ENCODE measurements at regions not wholly inside any gene's neighbourhood (a gene's known extent, or its start where the extent isn't known, plus 50 kb on each side); places are given as distances from the start of the nearest gene placed in this dataset.

DNA sequence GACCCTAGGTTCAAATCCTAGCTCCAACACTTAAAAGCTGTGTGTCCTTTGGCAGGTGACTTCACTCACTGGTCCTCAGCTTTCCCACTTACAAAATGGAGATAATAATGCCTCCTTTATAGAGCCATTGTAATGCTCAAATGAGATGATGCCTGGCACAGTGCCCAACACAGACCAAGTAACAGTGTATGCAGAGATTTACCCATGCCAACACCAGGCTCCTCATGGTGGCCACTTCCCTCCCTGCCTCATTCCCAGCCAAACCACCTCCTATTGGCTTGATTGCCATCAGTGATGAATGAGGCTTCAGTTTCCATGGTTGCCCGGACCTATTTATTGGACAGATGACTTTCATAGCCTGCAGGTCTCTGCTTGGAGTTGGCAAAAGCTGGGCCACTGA is 469.4 kb downstream of the CDK5RAP2 start:
- DNase-seq, result no peak

DNA sequence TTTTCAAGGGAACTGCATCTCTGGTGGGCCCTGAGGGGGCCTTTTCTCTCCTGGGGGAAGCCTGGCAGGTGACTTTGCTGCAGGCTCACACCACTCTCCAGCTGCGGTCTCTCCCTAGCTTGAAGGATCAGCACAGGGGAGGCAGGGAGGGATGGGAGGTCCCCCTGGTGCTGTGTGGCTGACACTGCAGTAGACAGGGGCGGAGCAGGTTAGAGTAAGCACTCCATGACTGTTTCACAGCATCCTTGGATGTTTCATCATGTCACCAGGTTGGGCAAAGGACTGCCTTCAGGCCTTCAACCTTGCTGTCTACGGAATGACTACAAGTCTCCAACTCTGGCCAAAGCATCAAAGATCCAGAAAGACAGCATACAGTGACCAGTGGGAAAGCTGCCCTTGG is 470.7 kb downstream of the CDK5RAP2 start:
- no peak for DNase-seq

DNA sequence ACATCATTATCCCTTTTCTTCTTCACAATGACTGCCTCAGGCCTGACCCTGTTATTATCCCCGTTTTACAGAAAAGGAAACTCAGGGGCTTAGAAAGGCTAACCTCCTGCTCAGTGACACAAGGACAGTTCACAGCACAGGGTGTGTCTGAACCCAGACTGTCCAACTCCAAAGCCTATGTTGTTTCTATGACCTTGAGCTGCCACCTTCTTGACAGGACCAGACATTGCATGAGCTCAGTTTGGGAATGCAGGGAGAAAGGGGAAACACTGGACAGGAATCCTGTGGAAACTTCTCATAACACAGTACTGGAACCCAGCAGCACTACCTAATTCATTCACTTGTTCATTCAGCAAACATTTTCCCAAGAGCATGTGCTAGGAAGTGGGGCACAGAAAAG is 472.8 kb downstream of the CDK5RAP2 start:
- no peak for DNase-seq

DNA sequence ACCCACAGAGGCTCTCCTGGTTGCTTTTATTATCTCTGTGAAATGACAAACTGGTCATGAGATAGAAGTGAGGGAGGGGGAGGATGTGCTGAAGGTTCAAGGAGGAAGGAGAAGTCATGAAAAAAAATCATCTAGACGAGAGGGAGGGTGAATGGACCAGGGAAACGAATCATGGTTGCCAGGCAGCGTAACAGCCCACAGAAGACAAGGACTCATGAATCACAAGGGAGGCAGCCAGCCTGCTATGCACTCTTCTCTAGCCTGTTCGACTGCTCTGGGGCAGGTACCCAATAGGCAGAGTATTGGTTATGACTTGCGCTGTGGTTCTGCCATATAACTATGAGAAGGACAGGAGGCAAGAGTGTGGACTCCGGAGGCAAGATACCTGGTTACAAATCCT is 475.2 kb downstream of the CDK5RAP2 start:
- no peak for DNase-seq

DNA sequence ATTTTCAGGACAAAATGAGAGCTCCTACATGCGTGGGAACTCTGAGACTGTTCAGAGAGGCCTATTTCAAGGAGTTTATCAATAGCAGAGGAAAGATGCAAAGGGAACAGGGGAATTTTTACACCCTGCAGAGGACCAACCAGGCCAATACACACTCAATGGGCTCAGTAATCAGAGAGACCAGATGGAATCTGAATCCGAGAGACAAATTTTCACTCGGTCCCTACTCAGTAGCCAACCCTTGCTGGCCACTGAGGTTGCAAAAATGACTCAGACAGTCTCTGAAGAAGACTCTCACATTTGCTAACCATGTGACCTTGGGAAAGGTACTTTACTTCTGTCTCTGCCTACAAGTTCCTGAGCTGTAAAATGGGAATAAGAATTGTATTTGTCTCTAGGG is 479.4 kb downstream of the CDK5RAP2 start:
- DNase-seq, result no peak

DNA sequence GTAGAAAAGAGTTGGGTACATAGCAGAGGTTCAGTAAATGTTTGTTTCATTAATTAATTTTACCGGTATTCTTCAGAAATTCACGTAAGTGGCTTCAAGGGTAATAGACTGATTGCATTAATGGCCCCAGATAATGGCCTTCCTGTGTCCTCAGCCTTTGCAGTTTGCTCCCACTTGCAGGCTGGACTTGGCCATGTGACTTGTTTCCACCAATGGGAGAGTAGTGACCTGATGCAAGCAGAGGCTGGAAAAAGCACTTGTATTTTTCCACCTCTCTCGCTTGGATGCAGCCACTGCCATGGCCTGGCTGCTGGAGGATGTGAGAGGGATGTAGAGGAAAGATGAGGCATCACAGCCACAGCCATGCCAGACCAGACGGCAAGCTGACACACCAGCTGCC is 480.9 kb downstream of the CDK5RAP2 start:
- no peak for DNase-seq

DNA sequence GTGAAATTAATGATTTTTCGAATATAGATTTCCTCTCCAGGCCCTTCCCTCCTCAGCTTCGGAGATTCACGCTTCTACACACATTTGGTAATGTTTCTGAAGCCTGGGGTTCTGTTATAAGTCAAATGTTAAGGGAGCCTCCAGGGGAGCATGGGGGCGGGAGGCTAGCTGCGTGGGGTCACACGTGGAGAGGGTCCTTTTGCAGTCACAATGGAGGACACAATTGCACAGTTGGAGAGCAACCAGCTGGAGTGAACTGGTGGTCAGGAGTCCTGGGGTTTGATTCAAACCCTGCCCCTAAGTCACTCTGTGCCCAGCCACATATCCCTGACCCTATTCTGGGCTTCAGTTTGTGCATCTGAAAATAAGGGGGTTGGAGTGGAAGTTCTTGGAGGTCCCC is 481.4 kb downstream of the CDK5RAP2 start:
- DNase-seq, result no peak

DNA sequence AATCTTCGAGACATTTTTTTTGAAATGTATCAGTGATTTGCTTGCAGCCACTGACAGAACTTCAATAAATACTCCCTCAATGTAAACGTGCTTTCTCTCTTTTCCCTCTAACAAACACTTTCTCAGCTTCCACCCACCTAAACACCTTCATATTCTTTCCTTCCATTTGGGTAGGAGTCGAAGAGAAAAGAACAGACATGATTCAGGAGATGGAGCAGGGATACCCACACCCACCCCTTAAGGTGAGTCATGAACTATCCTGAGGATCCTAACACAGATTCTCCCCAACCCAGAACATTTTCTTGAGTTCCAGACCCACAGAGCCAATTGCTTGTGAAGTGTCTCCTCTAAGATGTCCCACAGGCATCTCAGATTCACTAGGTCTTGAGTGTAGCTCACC is 488.8 kb downstream of the CDK5RAP2 start:
- no peak for DNase-seq

DNA sequence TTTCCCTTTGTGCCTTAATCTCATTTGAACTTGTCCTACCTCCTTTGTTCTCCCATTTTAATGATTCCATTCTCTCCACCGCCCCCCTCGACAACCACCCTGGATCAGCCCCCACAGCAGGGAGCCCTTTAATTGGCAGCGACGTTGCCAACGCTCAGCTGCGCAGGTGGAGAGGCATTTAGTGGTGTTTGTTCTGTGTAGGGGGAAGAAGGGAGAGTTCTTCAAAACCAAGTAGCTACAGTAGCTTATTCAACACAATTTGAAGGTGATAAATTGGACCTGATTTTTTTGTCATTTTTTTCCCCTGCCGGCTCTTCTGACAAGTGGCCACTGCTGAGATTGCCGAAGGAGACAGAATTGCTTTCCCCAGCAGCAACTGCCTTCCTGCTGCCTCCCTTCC is 499.1 kb downstream of the CDK5RAP2 start:
- DNase-seq, result no peak

DNA sequence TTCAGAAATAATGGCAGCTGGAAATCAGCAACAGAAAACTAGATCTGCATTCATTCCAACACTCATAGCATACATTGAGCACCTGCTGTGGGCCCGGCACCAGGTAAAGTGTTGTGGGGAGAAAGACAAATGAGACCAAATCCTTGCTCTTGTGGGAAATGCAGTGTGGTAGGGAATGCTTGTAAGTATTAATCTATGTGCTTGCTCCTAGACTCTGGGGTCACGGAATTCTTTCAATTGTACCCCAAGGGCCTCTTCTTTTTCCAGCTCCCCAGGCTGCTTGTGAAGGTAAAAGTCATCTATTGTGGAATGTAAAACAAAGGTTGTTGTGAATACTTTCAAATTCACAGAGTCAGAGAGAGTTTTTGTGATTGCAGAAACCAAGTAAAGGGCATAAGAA is 501.9 kb downstream of the CDK5RAP2 start:
- no peak for DNase-seq

DNA sequence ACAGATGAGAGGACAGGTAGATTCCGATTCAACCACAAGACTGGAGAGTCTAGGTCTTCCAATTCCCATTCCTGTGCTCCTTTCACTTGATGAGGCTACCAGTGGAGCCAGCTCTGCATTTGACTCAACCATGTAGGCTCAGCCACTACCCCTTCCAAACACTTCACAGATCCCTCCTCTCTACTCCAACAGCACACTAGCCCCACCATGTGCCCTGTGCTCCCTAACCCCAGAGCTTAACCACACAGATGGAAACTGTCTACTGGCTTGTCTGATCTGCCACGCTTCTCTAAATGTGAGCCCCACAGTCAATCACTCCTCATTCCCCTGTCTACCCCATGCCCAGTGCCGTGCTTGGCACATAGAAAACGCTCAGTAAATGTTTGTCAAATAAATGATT is 508.2 kb downstream of the CDK5RAP2 start:
- no peak for DNase-seq

DNA sequence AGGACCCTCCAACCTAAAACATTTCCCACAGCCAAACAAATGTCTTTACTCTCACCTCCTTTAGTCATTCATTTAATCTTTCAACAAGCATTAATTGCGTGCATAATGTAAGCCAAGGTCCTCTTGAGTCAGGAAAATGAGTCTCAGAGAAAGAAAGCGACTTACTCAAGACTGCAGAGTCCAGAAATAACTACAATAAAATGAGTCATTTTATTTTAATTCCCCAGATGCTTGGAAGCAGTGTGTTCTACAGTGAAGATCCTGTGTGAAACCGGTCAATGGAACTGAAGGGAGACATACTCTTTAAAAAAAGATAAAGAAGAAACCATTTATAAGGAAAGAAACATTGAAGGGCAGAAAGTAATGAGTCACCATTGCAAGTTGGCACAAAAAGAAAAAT is 513.7 kb downstream of the CDK5RAP2 start:
- DNase-seq, result no peak

DNA sequence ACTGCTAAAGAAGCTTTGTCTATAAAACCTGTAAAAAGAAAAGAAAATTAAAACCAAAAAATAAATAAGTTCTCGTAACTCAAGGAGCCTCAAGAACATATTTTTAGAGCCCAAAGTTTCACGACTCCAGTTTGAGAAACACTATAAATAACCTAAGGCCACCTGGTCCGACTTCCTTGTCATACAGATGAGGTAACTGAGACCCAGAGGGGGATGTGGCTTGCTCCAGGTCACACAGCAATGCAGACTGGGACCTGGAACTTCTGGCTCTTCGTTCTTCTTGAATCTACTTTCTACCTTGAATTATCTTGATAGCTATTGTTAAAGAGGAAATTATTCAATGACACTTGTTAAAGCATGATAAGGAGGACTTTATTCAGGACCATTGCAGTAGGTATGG is 514.8 kb downstream of the CDK5RAP2 start:
- no peak for DNase-seq

DNA sequence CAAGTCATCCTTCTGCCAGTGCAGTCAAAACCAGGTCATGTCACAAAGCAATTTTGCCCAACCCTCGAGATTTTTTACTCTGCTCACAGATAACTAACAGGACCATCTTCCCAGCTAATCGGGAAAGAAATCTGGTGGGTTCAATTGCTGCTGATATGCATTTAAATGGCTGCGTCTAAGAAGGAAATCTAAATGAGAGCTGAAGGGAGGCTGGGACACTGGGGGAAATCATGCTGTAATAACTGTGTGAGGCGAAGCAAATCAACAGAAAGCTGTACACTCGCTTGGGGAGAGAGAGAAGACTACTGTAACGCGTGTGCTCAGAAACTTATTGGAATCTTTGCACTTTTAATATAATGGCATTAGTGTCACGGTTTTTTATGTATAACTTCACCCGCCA is 535.0 kb downstream of the CDK5RAP2 start:
- no peak for DNase-seq

DNA sequence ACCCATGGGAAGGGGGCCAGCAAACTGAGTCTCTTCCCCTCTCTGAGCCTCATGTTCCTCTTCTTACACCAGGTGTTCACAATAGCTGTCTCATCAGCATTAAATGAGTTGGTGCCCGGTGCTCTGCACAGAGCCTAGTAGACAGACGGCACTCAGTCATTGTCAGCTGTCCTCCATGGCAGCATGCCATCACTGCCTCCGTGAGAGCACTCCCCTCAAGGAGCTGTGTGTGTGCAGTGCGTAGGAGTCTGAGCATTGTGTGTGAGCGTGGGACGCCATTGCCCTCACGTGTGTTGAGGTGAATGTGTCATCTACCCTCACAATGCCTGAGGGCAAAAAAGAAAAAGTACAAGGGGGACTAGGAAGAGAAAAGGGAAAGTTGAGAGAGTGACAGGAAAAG is 536.5 kb downstream of the CDK5RAP2 start:
- DNase-seq, result no peak

DNA sequence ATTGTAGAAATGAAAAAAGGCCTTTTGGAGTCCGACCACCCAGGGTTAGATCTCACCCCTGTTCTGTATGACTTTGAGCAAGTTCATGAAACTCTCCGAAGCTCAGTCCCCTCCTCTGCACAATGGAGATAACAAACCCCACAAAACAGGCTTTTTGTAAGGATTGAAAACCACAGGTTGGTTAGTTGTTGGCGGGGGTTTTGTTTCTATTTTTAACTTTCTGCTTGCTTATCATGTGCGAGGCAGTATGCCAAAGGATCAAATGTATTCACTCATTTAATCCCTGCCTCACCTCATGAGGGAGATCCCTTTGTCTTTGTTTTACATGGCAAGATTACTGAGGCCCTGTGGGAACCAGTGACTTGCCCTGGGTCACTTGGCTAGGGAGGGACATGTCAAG is 539.1 kb downstream of the CDK5RAP2 start:
- no peak for DNase-seq

DNA sequence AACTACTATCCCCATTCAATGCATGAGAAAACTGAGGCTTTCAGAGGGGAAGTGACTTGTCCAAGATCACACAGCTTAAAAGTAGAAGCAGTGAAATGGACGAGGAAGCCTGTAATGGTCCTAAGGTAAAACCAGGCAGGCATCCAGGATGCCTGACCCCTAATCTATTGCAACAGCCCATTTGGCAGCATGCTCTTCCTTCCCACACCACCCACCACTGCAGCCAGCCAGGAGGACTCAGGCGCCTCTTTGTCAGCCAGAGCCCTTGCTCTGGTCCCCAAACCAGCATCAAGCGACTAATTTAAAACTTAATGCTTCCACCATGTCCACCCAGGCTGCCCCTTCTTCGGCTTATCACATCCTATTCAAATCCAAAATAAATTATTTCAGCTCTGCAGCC is 541.6 kb downstream of the CDK5RAP2 start:
- DNase-seq, result no peak

DNA sequence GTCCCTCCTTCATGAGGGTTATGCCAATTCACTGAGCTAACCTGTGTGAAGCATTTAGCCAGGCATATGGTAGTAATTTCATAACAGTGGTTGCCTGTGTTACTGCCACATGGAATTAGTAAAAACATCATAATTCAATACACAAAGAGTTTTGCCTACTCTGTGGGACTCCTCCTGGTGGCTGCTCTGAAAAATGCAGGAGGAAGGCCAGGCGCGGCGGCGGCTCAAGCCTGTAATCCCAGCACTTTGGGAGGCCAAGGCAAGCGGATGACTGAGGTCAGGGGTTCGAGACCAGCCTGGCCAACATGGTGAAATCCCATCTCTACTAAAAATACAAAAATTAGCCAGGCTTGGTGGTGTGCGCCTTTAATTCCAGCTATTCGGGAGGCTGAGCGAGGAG is 547.3 kb downstream of the CDK5RAP2 start:
- no peak for DNase-seq

DNA sequence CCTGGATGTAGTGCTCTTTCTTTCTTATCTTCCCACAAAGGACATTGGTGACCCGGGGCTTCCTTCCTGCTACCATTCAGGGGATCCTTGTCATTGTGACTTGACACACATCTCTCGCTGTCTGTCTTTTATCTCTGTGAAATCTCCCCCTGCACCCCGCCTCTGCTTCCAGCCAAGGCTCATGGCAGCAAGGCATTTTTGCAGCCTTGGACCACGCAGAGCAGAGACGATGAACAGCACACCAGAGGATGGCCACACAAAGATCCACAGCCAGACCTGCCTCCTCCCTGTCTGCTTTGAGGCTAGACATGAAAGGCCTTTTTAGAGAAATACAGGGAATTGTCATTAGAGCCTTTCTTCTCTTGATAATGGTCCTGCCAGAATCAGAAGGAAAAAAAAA is 549.1 kb downstream of the CDK5RAP2 start:
- DNase-seq, result no peak

DNA sequence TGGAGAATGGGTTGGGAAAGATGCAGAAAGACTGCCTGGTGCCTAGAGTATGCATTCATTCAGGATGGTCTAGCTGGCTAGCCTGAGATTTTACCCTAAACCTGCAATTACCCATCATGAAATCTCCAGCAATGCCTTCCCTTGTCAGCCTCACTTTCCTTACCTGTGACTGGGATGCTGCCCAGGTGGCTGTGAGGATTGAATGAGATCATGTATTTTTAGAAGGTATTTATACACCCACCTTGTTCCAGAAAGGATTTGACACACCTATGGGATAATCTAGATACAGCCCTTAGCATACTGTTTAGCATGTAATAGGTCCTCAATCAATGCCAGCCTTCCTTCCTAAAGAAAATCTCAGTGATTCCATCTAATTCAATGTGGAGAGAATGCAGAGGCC is 561.4 kb downstream of the CDK5RAP2 start:
- DNase-seq, result no peak

DNA sequence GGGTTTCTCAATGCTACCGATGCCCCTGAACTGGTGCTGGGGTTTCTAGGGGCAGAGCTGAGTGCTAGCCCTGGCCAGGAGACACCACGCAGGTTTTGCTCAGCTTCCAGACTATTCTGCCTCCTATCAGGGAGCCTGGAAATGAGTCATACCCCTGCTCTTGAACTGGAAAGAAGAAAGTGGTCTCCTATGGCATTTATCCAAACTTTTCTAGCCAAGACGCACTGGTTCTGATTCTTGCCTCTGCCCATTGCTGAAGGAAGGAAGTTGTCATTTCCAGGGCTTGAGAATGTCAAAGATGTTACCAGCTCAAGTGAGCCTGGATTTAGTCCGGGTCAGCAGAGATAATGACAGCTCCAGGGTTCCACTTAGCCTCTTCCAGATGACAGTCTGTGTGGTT is 561.9 kb downstream of the CDK5RAP2 start:
- DNase-seq, result no peak

DNA sequence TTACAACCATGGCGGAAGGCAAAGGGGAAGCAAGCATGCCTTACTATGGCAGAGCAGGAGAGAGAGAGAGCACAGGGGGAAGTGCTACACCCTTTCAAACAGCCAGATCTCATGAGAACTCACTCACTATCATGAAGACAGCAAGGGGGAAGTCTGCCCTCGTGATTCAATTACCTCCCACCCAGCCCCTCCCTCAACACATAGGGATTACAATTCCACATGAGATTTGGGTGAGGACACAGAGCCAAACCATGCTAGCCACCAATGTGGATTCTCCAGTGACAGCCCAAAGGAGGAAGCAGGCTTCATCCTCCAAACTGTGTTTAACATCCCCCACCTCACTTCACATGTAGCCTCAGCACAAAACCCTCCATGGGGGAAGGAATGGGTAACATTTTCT is 563.7 kb downstream of the CDK5RAP2 start:
- no peak for DNase-seq

DNA sequence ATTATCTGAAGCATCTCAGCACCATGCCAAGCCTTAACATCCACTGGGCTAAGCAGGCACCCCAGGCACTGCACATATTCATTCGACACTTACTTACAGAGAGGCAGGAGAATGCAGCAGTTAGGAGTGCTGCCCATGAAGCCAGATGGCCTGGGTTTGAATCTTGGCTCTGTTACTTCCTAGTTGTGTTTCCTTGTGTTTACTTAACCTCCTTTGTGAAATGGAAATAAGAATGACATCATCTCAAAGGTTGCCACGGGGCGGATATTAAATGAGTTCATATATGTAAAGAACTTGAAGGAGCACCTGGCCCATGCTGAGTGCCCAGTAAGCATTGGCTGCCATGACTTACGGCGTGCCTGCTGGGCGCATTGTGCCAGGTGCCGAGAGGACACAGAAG is 565.2 kb downstream of the CDK5RAP2 start:
- no peak for DNase-seq

DNA sequence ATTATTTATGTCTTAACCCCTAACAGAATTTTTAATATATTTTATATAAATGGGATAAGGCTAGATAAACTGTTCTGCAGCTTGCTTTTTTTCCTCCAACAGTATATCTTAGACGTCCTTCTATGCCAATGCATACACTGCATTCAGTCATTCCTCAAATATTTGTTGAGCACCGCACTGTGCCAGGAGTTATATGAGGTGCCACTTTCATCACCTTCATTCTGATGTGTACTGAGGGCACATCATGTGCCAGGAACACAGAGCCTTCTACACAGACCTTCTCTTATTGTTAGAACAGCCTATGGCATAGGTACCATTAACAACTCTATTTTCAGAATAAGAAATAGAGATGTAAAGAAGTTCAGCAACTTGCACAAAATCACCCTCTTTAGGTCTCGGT is 570.1 kb downstream of the CDK5RAP2 start:
- no peak for DNase-seq

DNA sequence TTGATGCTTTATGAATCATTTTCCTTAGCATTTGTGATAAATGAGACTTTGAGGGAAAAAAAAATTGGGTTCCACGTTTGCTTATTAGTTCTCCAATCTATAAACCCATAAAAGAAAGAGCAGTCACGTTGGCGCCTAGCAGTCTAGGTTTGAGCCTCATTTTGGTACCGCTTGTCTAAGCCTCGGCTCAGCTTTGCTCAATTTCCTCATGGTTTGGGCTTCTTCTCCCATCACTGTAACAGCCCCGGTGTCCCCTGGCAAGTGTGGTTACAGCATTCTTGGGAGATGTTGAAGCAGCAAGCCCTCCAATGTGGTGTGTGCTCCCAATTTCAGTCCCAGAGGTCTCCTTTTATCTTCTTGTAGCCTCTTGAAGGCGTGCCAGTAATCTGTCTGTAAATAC is 578.4 kb downstream of the CDK5RAP2 start:
- DNase-seq, result no peak

DNA sequence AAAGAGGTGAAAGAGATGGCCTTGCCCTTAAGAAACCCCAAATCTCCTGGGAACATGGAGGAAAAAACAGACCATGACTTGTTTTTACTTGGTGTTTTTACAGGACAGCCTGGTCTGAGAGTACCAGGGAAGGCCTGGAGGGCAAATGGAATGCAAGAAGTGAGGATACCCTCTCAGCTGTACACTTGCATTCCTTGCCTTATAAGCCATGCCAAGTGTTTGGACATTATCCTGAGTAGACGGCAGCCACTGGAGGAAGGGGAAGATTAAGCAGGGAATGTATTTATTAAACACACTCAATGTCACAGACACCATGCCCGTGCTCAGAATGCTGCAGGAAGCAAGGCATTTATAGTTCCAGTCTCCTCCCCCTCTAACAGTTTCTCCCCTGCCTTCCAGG is 581.4 kb downstream of the CDK5RAP2 start:
- DNase-seq, result no peak

DNA sequence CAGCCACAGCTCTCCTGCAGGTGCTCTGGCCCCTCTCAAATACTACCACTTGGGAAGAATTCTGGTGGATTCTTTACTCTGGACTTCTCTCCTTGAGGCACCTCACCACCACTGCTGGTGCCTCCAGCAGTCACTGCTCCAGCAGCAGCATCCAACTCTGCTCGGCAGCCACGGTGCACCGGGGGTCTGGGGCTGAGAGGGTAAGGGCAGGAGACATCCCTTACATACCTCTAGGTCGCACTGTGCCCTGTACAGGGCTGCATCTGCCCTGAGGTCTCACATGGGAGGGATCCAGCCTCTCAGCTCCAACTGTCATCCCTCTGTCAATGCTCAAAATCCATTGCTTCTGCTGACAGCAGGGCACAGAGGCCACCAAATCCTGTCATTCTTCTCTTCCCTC is 588.2 kb downstream of the CDK5RAP2 start:
- no peak for DNase-seq

Data from DMS79 (cell line).